ENCODE measurements at regions not wholly inside any gene's neighbourhood (a gene's known extent, or its start where the extent isn't known, plus 50 kb on each side); places are given as distances from the start of the nearest gene placed in this dataset.
"Not testable (repeated sequence)": the region's sequence is repeated elsewhere in the genome, so short reads cannot be mapped to it uniquely, and the experiment has no call there.

DNA sequence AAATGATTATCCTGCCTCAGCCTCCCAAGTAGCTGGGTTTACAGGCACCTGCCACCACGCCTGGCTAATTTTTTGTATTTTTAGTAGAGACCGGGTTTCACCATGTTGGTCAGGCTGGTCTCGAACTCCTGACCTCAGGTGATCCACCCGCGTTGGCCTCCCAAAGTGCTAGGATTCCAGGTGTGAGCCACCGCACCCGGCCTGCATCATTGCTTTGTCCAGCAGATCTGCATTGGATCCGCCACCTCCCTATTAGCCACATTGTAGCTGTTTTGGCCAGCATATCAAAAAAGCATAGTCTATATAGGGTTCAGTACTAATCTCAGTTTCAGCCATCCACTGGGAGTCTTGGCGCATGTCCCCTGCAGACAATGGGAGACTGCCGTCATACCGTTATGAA, 194.6 kb upstream of the SHH start:
- TF ChIP-seq EZH2 (IDR thresholded peaks at IDR 0.05; ENCODE audit: borderline replicate concordance, low read depth, low read length, poor library complexity, severe bottlenecking), result not testable (repeated sequence)
- TF ChIP-seq, protein P1, sequence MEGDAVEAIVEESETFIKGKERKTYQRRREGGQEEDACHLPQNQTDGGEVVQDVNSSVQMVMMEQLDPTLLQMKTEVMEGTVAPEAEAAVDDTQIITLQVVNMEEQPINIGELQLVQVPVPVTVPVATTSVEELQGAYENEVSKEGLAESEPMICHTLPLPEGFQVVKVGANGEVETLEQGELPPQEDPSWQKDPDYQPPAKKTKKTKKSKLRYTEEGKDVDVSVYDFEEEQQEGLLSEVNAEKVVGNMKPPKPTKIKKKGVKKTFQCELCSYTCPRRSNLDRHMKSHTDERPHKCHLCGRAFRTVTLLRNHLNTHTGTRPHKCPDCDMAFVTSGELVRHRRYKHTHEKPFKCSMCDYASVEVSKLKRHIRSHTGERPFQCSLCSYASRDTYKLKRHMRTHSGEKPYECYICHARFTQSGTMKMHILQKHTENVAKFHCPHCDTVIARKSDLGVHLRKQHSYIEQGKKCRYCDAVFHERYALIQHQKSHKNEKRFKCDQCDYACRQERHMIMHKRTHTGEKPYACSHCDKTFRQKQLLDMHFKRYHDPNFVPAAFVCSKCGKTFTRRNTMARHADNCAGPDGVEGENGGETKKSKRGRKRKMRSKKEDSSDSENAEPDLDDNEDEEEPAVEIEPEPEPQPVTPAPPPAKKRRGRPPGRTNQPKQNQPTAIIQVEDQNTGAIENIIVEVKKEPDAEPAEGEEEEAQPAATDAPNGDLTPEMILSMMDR (conservative IDR thresholded peaks at IDR 0.05; ENCODE audit: low read depth, low read length), result not testable (repeated sequence)
